DND-41 (cell line): ENCODE measurements at regions not wholly inside any gene's neighbourhood (a gene's known extent, or its start where the extent isn't known, plus 50 kb on each side); places are given as distances from the start of the nearest gene placed in this dataset.

Experiments
- CTCF ChIP-seq: IDR thresholded peaks from 2 replicates; pipeline ENCODE4 v1.5.1; 2012; ENCODE audit warnings: borderline replicate concordance, low read length, moderate library complexity, mild to moderate bottlenecking; ENCODE audit not compliant: poor library complexity, severe bottlenecking; ENCODE audit errors: extremely low read depth
- EZH2 ChIP-seq: IDR thresholded peaks from 3 replicates; pipeline ENCODE4 v1.6.1; 2012; ENCODE audit warnings: borderline replicate concordance, low read depth, mild to moderate bottlenecking, moderate library complexity, low read length, inconsistent platforms; ENCODE audit not compliant: severe bottlenecking

DNA sequence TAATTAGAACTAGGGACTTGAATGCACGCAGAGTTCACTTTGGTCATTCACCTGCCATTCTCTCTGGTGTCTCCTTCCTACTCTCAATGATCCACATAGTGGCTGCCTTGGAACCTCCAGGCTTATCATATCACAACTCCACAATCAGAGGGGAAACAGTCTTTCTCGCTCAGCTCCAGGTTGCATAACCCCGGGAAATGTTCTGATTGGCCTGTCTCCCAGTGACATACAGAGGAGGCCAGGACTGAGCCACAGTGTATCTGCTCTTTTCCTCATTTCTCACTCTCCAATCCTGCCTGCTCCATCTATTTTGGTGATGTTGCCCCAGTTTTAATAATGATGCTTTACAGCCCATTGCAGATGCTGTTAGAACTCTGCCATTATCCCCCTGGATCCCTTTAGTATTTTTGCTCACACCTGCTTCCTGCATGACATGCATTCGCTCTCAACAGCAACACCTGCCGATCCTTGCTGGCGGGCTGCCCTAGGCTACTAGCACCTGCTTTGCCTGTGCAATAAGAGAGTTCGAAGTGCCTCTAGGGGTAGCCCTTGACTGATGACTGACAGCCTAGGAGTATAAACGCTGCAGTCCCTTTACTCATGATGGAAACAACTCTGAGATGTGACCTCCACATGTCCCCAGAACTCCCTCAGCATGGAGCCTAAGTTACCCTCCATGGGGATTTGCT, 211.3 kb upstream of the RPS6KA3 start:
- TF ChIP-seq CTCF (no peak), EZH2 (no peak)
